Glomerular endothelial cell (primary cell): ENCODE measurements at regions not wholly inside any gene's neighbourhood (a gene's known extent, or its start where the extent isn't known, plus 50 kb on each side); places are given as distances from the start of the nearest gene placed in this dataset.
"Not testable (repeated sequence)": the region's sequence is repeated elsewhere in the genome, so short reads cannot be mapped to it uniquely, and the experiment has no call there.

Experiments used
- DNase-seq: peaks from one replicate; pipeline ENCODE4 v3.0.0-alpha.2; 2011; ENCODE audit warnings: low read depth, low spot score; ENCODE audit errors: extremely low read depth

DNA sequence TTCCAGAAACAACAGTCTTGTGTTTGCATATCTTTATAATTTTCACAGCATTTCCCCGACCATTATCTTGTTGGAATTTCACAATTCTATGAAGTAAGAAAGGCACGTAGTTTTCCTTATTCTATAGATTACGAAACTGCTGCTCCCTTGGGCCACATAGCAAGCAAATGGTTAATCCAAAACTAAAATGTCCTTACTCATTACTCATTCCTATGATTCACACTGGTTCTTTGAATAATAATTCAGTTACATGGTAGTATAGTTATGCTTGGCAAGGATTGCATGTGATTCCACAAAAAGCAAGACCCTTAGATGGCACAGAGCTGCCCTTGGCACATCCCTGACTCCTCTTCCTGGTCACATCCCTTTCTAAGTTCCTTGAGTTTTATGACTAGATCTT lies 51.2 kb downstream of the OR13H1 start:
- DNase-seq: no peak

GRCh38 chrX:131607792-131608369 lies 64.0 kb downstream of the OR13H1 start:
- no peak for DNase-seq

- no peak for DNase-seq
Observed at GRCh38 chrX:131609480-131609879, 65.6 kb downstream of the OR13H1 start.

GRCh38 chrX:131613260-131613659 lies 69.4 kb downstream of the OR13H1 start:
- DNase-seq: no peak

DNA sequence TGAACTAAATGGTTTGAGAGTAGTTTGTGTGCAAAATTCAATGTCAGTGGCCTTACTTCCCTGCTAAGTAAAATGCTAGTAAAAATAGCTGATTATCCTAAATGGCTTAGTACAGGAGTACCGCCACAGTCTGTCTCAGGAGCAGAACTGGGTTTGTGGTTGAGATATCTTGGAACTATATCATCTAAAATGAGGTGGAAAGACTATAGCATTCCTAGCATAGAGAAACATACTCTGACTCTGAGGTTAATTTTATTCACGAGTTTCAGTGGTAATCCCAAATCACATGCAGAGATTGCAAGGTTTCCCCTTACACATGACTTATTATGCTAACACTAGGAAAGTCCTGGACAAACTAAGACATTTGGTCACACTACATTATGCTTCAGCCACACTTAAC lies 70.4 kb downstream of the OR13H1 start:
- DNase-seq: no peak

- DNase-seq: no peak
Observed at GRCh38 chrX:131617182-131617581, 73.3 kb downstream of the OR13H1 start.

DNA sequence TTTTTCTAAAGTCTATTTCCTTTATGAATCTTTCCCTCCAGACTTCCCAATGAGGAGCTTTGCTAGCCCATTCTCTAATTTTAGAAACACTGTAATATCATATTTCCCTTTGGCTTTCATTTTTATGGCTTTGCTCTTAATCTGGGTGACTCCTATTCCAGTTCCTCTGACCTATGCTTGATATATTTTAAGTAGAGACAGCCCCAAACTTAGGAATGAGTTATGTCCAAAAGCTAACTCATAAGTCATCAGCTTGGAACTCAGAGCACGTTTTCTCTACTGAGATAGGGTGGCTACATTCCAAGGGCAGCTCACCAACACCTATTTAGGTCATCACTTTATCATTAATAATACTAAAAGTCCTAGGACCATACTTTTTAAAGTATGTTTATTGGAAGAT lies 77.8 kb downstream of the OR13H1 start:
- no peak for DNase-seq

GRCh38 chrX:131626681-131627296 lies 82.9 kb downstream of the OR13H1 start:
- no peak for DNase-seq

GRCh38 chrX:131630534-131630933 lies 86.7 kb downstream of the OR13H1 start:
- DNase-seq: no peak

DNA sequence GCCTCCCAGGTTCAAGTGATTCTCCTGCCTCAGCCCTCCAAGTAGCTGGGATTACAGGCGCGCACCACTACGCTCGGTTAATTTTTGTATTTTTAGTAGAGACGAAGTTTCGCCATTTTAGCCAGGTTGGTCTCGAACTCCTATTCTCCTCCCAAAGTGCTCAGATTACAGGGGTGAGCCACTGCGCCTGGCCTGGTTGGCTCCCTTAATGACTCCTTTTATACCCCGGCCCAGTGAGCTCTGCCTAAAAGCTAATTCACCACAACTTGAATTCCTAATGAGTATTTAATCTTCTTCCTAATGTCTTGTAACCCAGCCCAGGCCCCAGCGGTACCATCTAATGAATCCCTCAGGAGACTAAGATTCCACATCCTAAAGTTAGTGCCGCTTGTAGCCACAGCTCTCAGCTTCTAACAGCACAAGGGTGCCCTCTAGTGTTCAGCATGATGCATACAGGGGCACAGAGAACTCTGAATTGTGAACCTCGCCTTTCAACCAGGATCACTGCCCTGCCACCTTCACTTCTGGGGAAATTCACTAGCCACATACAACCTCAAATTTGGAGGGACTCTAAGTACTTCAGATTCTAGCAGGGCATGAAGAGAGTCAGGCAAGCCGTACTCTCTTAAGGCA lies 89.5 kb downstream of the OR13H1 start:
- DNase-seq: peak; percentile 7

GRCh38 chrX:131634900-131635299 lies 91.0 kb downstream of the OR13H1 start:
- DNase-seq: no peak

DNA sequence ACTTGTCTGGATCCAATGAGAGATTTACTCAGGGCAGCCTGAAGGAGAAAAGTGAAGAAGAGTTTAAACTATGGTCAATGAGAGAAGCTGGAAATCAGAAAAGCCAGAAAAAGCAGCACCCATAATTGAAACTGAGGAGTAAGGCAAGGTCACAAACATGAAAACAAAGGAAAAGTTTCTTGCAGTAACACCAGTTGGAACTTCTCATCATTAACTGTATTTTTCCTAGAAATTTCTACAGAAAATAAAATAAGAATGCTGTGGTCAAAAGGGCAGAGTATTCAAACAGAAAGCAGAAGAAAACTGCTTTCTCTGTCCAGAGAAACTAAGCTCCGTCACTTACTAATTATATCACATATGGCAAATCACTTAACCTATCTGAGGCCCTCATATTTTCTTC lies 102.2 kb downstream of the OR13H1 start:
- DNase-seq: no peak

DNA sequence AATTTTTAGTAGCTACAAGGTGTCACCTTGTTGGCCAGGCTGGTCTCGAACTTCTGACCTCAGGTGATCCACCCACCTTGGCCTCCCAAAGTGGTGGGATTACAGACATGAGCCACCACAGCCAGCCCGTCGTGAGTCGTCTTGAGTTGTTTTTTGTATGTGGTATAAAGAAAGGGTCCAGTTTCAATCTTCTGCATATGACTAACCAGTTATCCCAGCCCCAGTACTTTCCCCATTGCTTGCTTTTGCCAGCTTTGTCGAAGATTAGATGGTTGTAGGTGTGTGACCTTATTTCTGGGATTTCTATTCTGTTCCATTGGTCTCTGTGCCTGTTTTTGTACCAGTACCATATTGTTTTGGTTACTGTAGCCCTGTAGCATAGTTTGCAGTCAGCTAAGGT lies 105.9 kb downstream of the OR13H1 start:
- DNase-seq: no peak

DNA sequence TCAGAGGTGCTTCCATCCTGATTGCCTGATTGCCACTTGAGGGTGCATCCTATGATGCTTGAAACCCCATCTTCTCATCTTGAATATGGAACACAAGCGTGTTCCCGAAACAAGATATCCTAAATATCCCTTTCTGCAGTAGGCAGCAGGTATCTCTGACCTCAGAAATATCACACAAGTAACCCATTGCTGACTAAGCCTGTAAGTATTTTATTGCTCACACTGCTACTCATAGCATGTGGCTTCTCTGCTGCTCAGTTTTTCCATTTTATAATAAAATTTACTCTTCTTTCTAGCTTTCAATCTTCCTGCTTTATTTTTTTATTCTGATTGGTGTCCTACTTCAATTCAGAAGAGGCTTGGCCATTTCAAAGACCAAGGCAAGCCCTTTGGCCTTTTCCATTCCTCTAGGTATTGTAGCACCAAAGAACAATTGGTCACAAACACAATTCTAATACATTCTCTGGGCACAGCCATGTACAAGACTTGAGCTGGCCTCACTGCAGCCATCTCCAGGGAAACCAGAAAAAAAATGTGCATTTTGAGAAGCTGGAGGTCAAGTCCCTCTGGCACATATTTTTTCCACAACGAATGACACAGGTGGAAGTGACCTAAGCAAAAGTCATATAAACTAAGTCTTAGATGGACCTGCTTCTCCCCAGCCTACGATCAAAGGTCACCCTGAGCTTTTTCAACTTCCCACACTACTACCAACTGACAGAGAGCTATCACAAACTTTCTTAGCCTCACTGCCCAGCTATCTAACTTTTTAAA lies 107.0 kb downstream of the OR13H1 start:
- DNase-seq: no peak

DNA sequence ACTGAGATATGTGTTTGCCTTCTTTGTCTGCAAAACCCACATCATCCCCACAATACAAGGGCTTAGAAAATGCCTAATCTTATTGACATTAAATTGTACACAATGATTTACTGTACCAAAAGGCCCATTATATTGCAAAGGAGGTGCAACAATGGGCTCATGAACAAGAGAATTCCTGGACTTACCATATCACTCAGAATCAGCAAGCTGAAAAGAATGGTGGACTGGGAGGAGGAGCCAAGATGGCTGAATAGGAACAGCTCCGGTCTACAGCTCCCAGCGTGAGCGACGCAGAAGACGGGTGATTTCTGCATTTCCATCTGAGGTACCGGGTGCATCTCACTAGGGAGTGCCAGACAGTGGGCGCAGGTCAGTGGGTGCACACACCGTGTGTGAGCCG lies 119.9 kb downstream of the OR13H1 start:
- DNase-seq: not testable (repeated sequence)

GRCh38 chrX:131671735-131672134 lies 127.9 kb downstream of the OR13H1 start:
- no peak for DNase-seq

DNA sequence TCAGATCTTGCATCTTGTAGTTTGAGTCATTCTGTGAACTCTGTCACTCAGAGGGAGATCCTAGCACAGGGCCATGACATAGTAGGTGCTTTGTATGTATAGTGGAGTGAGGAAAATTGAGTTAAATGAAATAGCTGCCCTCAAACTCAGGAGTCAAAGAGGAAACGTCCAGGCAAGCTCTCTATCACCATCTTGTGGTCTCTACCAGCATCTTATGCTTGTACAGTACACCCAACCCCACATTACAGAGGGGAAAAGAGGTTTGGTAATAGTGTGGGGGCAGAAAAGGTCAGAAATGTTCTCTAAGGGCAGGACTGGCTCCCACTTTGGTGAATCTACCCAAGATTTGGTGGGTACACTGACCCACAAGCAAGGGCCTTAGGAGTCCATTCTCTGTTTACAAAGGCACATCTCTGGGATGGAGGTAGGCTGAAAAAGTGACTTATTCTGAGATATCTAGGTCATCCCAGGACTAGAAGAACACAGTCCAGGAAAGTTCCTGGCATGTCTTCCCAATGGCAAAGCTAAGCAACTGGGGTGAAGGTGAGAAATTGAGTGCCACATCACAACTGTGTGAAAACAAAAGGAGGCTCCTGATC lies 131.8 kb downstream of the OR13H1 start:
- DNase-seq: peak; percentile 5

DNA sequence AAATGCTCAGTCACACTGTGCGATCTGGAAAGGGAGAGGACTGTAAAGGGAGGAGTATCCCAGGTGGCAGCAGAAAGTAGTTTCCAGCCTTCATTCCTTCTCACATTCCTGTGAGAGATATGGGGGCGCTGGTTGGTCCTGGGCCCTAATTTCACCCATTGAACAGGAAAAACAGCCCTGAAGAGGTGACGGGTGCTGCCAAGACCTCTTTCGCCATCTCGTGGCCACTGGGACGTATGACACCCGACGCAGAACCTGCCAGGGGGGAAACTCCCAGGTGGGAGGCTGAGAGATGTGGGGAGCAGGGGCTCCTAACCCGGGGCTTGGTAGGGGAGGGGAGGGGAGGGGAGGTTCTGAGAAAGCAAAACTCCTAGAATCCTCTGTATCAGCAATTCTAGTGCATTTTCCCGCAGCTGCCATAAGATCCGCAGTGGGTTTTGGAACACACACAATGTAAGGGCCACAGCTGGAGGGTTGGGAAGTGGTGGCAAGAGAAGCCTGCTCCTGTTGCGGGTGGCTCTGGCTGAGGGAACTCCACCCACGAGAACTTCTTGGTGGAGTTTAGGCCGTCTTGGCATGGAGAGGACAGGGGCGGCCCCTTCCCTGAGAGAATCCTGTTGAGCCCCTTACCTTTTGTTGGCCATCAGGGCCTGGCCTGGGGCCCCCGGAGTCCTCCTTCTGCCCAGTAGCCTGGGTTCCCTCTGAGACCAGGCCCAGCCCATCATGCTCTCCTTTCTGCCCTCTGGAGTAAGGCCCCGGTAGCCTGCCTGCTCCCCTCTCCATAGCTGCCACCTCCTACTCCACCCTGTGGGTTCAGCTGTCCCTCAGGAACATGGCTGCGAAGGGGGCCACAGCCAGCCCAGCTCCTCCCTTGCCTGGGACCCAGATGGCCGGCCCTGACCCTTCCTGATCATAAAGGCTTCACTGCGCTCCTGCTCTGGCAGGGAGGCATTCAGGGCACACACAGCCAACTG lies 134.1 kb downstream of the OR13H1 start:
- DNase-seq: no peak

GRCh38 chrX:131682735-131683134 lies 138.9 kb downstream of the OR13H1 start:
- DNase-seq: not testable (repeated sequence)

GRCh38 chrX:131693359-131693758 lies 149.5 kb downstream of the OR13H1 start:
- DNase-seq: no peak
